Kidney capillary endothelial cell (primary cell): ENCODE measurements at regions not wholly inside any gene's neighbourhood (a gene's known extent, or its start where the extent isn't known, plus 50 kb on each side); places are given as distances from the start of the nearest gene placed in this dataset.

Experiments
- DNase-seq: peaks from one replicate; pipeline ENCODE4 v3.0.0-alpha.2; 2018; ENCODE audit warnings: low spot score

- no peak for DNase-seq
These were observed 80.5 kb upstream of the FAM47C start for GRCh38 chrX:36927712-36928111.

- DNase-seq: no peak
These were observed 77.7 kb upstream of the FAM47C start for GRCh38 chrX:36930491-36930890.

- DNase-seq: no peak
These were observed 61.0 kb upstream of the FAM47C start for GRCh38 chrX:36947214-36947613.

GRCh38 chrX:36950495-36951253 is 57.5 kb upstream of the FAM47C start:
- no peak for DNase-seq

GRCh38 chrX:36957425-36958328 is 50.5 kb upstream of the FAM47C start:
- DNase-seq: no peak
